ENCODE measurements at regions not wholly inside any gene's neighbourhood (a gene's known extent, or its start where the extent isn't known, plus 50 kb on each side); places are given as distances from the start of the nearest gene placed in this dataset.

GRCh38 chr14:34302654-34303053 is 159.4 kb downstream of the SPTSSA start:
- H3K27ac Mint-ChIP-seq (ENCODE audit: unreplicated experiment): no peak overlapping the region
- no peak for TF ChIP-seq CTCF (IDR thresholded peaks at IDR 0.05; ENCODE audit: unreplicated experiment)
- H3K4me1 Mint-ChIP-seq (ENCODE audit: unreplicated experiment): peaks cover 4% of the 10 kb centered on the region
- no peaks in the 10 kb centered on the region for H3K36me3 Mint-ChIP-seq (ENCODE audit: low read depth, unreplicated experiment)
- H3K27me3 Mint-ChIP-seq (ENCODE audit: unreplicated experiment): peaks cover 1% of the 10 kb centered on the region
- no peaks in the 10 kb centered on the region for H3K9me3 Mint-ChIP-seq (ENCODE audit: unreplicated experiment)
- H3K4me3 Mint-ChIP-seq (ENCODE audit: unreplicated experiment): no peak overlapping the region
- DNase-seq (ENCODE audit: low spot score): no peak

GRCh38 chr14:34300882-34301734 is 160.9 kb downstream of the SPTSSA start:
- DNase-seq (ENCODE audit: low spot score): peak; percentile 46
- Mint-ChIP-seq H3K4me3 (ENCODE audit: unreplicated experiment) (no peak overlapping the region), H3K27ac (ENCODE audit: unreplicated experiment) (no peak overlapping the region), H3K27me3 (ENCODE audit: unreplicated experiment) (peaks cover 1% of the 10 kb centered on the region), H3K36me3 (ENCODE audit: low read depth, unreplicated experiment) (no peaks in the 10 kb centered on the region), H3K4me1 (ENCODE audit: unreplicated experiment) (peaks cover 4% of the 10 kb centered on the region), H3K9me3 (ENCODE audit: unreplicated experiment) (no peaks in the 10 kb centered on the region)
- TF ChIP-seq CTCF (IDR thresholded peaks at IDR 0.05; ENCODE audit: unreplicated experiment): peak; percentile 88

- Mint-ChIP-seq H3K4me1 (ENCODE audit: unreplicated experiment) (peaks cover 4% of the 10 kb centered on the region), H3K27me3 (ENCODE audit: unreplicated experiment) (peaks cover 1% of the 10 kb centered on the region), H3K27ac (ENCODE audit: unreplicated experiment) (no peak overlapping the region), H3K9me3 (ENCODE audit: unreplicated experiment) (no peaks in the 10 kb centered on the region), H3K36me3 (ENCODE audit: low read depth, unreplicated experiment) (no peaks in the 10 kb centered on the region), H3K4me3 (ENCODE audit: unreplicated experiment) (no peak overlapping the region)
- no peak for DNase-seq (ENCODE audit: low spot score)
- TF ChIP-seq CTCF (IDR thresholded peaks at IDR 0.05; ENCODE audit: unreplicated experiment): no peak
Measured at GRCh38 chr14:34300330-34300729, 161.7 kb downstream of the SPTSSA start.

- Mint-ChIP-seq H3K4me3 (ENCODE audit: unreplicated experiment) (no peak overlapping the region), H3K9me3 (ENCODE audit: unreplicated experiment) (no peaks in the 10 kb centered on the region), H3K36me3 (ENCODE audit: low read depth, unreplicated experiment) (no peaks in the 10 kb centered on the region), H3K27me3 (ENCODE audit: unreplicated experiment) (no peaks in the 10 kb centered on the region), H3K27ac (ENCODE audit: unreplicated experiment) (no peak overlapping the region), H3K4me1 (ENCODE audit: unreplicated experiment) (peaks cover 4% of the 10 kb centered on the region)
- DNase-seq (ENCODE audit: low spot score): no peak
- TF ChIP-seq CTCF (IDR thresholded peaks at IDR 0.05; ENCODE audit: unreplicated experiment): no peak
Measured at GRCh38 chr14:34299360-34299759, 162.7 kb downstream of the SPTSSA start.

GRCh38 chr14:34297786-34298520 is 164.1 kb downstream of the SPTSSA start:
- Mint-ChIP-seq H3K36me3 (ENCODE audit: low read depth, unreplicated experiment) (no peaks in the 10 kb centered on the region), H3K4me1 (ENCODE audit: unreplicated experiment) (peaks cover 4% of the 10 kb centered on the region), H3K27ac (ENCODE audit: unreplicated experiment) (no peak overlapping the region), H3K9me3 (ENCODE audit: unreplicated experiment) (no peaks in the 10 kb centered on the region), H3K4me3 (ENCODE audit: unreplicated experiment) (no peak overlapping the region), H3K27me3 (ENCODE audit: unreplicated experiment) (no peaks in the 10 kb centered on the region)
- no peak for DNase-seq (ENCODE audit: low spot score)
- TF ChIP-seq CTCF (IDR thresholded peaks at IDR 0.05; ENCODE audit: unreplicated experiment): no peak
